HUES6 (cell line): ENCODE measurements at regions not wholly inside any gene's neighbourhood (a gene's known extent, or its start where the extent isn't known, plus 50 kb on each side); places are given as distances from the start of the nearest gene placed in this dataset.

Source experiments
- H3K27ac ChIP-seq: 2 replicates; pipeline ENCODE4 v1.7.0; 2013; ENCODE audit warnings: low read depth, mild to moderate bottlenecking, low read length, inconsistent platforms
- H3K27me3 ChIP-seq: 2 replicates; pipeline ENCODE4 v1.6.1; 2013; ENCODE audit warnings: low read length; ENCODE audit not compliant: control insufficient read depth, insufficient read depth
- H3K36me3 ChIP-seq: 2 replicates; pipeline ENCODE4 v1.6.1; 2013; ENCODE audit warnings: low read length; ENCODE audit not compliant: control insufficient read depth, insufficient read depth
- H3K4me1 ChIP-seq: 2 replicates; pipeline ENCODE4 v1.6.1; 2013; ENCODE audit warnings: low read length; ENCODE audit not compliant: control insufficient read depth, insufficient read depth
- H3K4me3 ChIP-seq: 2 replicates; pipeline ENCODE4 v1.5.1; 2013; ENCODE audit warnings: low read depth, low read length
- H3K9ac ChIP-seq: one replicate; pipeline ENCODE4 v1.6.1; 2013; ENCODE audit warnings: mild to moderate bottlenecking, low read length
- H3K9me3 ChIP-seq: 2 replicates; pipeline ENCODE4 v1.6.1; 2013; ENCODE audit warnings: low read depth, low read length; ENCODE audit not compliant: control insufficient read depth, insufficient read depth

DNA sequence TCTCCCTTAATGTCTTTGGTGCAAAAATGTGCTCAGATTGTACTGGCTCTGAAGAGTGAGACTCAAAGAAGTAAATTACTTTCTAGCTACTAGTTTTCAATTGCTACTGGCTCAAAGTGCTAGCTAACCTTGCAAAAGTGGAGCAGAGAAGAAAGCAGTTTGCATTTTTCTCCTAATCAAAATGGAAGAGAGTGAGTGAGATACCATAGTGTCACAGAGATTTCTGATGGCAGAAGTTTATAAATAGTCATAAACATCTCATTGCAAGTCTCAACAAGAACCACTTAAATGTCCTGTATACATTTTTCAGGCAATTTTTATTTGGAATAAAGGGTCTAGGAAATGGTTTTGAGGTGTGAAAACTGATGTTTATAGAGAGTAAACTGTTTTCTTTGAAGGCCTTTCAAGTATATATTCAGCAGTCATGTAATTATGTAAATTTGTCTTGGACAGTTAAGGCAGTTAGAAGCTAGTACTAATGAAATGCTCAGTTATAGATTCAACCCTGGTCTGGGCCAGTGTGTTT lies 237.7 kb upstream of the GOLIM4 start:
- H3K27ac ChIP-seq, result no peak overlapping the region
- no peak overlapping the region for H3K4me3 ChIP-seq
- H3K36me3 ChIP-seq, result no peaks in the 10 kb centered on the region
- H3K4me1 ChIP-seq, result no peaks in the 10 kb centered on the region
- no peak overlapping the region for H3K9ac ChIP-seq
- H3K27me3 ChIP-seq, result no peaks in the 10 kb centered on the region
- no peaks in the 10 kb centered on the region for H3K9me3 ChIP-seq

- Histone ChIP-seq H3K4me1 (no peaks in the 10 kb centered on the region), H3K27ac (no peak overlapping the region), H3K9ac (no peak overlapping the region), H3K4me3 (no peak overlapping the region), H3K36me3 (no peaks in the 10 kb centered on the region), H3K9me3 (no peaks in the 10 kb centered on the region), H3K27me3 (no peaks in the 10 kb centered on the region)
Observed at GRCh38 chr3:168331756-168332155, 236.0 kb upstream of the GOLIM4 start.

DNA sequence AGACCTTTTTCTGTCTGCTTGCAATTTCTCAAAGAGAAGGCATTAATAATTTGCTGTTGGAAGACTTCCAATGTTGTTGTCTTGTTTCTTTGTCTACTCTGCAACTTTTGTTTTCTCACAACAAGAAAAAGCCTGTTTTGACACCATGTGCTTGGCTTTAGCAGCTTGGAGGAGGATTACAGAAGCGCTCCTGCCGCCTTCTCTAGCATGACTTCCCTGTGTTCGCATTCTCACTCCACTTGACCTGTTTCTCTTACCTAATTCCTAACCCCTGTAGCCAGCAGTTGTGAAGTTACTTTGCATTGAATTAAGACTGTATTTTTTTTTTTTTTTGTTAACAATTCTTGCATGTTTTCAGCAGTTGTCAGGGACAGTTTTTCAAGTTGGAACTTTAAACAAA lies 235.3 kb upstream of the GOLIM4 start:
- H3K27ac ChIP-seq, result no peak overlapping the region
- H3K9me3 ChIP-seq, result no peaks in the 10 kb centered on the region
- no peaks in the 10 kb centered on the region for H3K4me1 ChIP-seq
- no peak overlapping the region for H3K4me3 ChIP-seq
- no peak overlapping the region for H3K9ac ChIP-seq
- no peaks in the 10 kb centered on the region for H3K27me3 ChIP-seq
- H3K36me3 ChIP-seq, result no peaks in the 10 kb centered on the region

DNA sequence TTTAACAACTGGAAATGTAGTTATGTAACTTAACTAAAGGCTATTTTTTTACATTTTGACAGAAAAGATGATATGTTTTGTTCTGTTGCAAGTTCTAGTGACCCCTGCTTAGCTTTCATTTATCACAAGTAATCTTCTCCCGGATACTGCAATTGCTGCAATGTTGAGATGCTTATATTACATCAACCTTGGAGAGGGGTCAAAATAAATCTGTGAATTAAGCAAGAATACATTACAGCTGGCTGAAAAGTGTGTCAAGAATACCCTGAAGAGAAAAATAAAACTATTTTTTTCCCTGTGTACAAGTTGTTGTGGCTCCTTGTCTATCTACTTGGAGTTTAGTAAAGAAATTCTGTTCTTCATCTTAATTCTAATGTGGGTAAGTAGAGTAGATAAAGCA lies 232.1 kb upstream of the GOLIM4 start:
- Histone ChIP-seq H3K4me3 (no peak overlapping the region), H3K9me3 (no peaks in the 10 kb centered on the region), H3K27ac (no peak overlapping the region), H3K9ac (no peak overlapping the region), H3K27me3 (no peaks in the 10 kb centered on the region), H3K36me3 (no peaks in the 10 kb centered on the region), H3K4me1 (no peaks in the 10 kb centered on the region)

- Histone ChIP-seq H3K27me3 (no peaks in the 10 kb centered on the region), H3K9ac (no peak overlapping the region)
Observed at GRCh38 chr3:168325684-168326083, 230.0 kb upstream of the GOLIM4 start.

DNA sequence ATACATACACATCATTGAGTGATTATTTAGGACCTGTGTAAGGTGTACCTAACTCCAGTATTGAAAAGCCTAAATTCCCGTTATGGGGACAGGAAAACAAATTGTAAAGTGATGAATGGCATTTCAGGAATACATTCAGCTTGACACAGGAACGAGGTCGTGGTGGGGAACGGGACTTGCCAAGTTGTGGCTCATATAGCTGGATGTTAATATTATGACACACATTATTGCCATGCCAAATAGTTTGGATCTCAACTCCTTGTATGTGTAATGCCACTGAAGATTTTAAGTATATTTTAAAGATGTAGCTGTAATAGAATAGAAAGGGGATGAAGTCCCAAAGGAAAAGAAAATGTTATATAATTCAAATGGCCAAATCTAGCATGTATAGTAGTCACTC lies 227.2 kb upstream of the GOLIM4 start:
- H3K9ac ChIP-seq, result no peak overlapping the region
- H3K4me3 ChIP-seq, result no peak overlapping the region
- H3K27me3 ChIP-seq, result no peaks in the 10 kb centered on the region
- no peak overlapping the region for H3K27ac ChIP-seq
- no peaks in the 10 kb centered on the region for H3K36me3 ChIP-seq
- H3K4me1 ChIP-seq, result no peaks in the 10 kb centered on the region
- no peaks in the 10 kb centered on the region for H3K9me3 ChIP-seq

More at GRCh38 chr3:168325684-168326083, 230.0 kb upstream of the GOLIM4 start:
- no peaks in the 10 kb centered on the region for H3K9me3 ChIP-seq
- H3K27ac ChIP-seq, result no peak overlapping the region
- no peak overlapping the region for H3K4me3 ChIP-seq
- H3K36me3 ChIP-seq, result no peaks in the 10 kb centered on the region
- H3K4me1 ChIP-seq, result no peaks in the 10 kb centered on the region

DNA sequence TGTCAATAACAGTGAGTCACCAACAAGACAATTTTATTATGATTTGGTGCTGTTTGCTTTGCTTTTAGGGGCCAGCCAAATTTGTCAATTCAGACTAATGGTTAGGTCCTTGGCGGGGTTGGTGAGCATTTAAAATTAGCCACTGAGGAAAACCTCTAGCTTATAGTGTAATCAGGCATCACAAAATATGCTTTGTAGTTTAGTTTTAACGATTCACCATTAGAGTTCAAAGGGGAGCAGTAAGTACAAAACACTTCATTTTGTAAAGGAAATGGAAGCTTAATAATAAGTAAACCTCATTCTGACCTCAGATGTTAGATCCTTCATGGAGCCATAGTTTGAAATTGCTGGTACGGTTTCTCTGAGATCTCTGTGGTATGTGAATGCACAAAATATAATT lies 218.4 kb upstream of the GOLIM4 start:
- Histone ChIP-seq H3K27ac (no peak overlapping the region), H3K27me3 (no peaks in the 10 kb centered on the region), H3K9me3 (no peaks in the 10 kb centered on the region), H3K36me3 (no peaks in the 10 kb centered on the region), H3K9ac (no peak overlapping the region), H3K4me1 (no peaks in the 10 kb centered on the region), H3K4me3 (no peak overlapping the region)

- Histone ChIP-seq H3K9me3 (no peaks in the 10 kb centered on the region), H3K27me3 (no peaks in the 10 kb centered on the region), H3K4me3 (no peak overlapping the region), H3K36me3 (no peaks in the 10 kb centered on the region), H3K27ac (no peak overlapping the region), H3K4me1 (no peaks in the 10 kb centered on the region), H3K9ac (no peak overlapping the region)
Observed at GRCh38 chr3:168312984-168313383, 217.3 kb upstream of the GOLIM4 start.

GRCh38 chr3:168307893-168308292 lies 212.2 kb upstream of the GOLIM4 start:
- H3K36me3 ChIP-seq, result no peaks in the 10 kb centered on the region
- H3K9ac ChIP-seq, result no peak overlapping the region
- H3K27me3 ChIP-seq, result no peaks in the 10 kb centered on the region
- H3K4me3 ChIP-seq, result no peak overlapping the region
- H3K9me3 ChIP-seq, result peaks cover 9% of the 10 kb centered on the region
- H3K27ac ChIP-seq, result no peak overlapping the region
- no peaks in the 10 kb centered on the region for H3K4me1 ChIP-seq

DNA sequence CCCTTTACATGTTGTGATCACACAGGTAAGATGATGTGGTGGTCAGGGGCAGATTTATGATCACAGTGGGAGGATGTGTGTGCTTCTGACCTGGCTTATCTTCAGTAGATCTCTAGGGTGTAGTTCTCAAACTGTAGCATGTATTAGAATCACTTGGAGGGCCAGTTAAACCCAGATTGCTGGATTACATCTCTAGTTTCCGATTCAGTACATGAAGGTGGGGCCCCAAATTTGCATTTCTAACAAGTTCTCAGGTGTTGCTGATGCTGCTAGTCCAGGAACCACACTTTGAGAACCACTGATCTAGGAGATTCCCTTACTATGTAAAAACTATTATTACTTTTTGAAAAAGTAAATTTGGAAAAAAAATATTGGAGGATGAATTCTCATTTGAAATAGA lies 199.3 kb upstream of the GOLIM4 start:
- Histone ChIP-seq H3K27ac (no peak overlapping the region), H3K4me3 (no peak overlapping the region), H3K27me3 (no peaks in the 10 kb centered on the region)

DNA sequence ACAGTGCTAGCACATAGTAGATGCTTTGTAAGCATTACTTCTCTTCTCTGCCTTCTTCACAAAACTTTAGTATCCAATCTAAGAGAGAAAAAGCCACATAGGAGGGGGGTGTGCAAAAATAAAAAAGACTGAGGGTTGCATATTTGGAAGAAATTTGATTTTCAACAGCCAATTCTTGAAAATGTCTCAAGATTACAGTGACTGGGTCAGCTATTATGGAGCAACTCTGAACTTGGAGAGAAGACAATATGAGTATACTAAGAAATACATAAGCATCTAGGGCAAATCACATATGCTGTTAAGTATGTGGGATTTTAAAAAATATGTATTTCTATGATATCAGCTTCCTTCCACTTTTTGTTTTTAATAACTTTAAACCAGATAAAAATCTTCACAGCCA lies 196.6 kb upstream of the GOLIM4 start:
- H3K36me3 ChIP-seq, result no peaks in the 10 kb centered on the region
- no peaks in the 10 kb centered on the region for H3K27me3 ChIP-seq
- H3K9me3 ChIP-seq, result no peaks in the 10 kb centered on the region
- H3K27ac ChIP-seq, result no peak overlapping the region
- H3K4me1 ChIP-seq, result peaks cover 4% of the 10 kb centered on the region; the same call in 1 of the 2 replicates
- H3K9ac ChIP-seq, result no peak overlapping the region
- no peak overlapping the region for H3K4me3 ChIP-seq

More for the DNA sequence above, 199.3 kb upstream of the GOLIM4 start:
- Histone ChIP-seq H3K9ac (no peak overlapping the region), H3K9me3 (no peaks in the 10 kb centered on the region), H3K36me3 (no peaks in the 10 kb centered on the region), H3K4me1 (peaks cover 4% of the 10 kb centered on the region; the same call in 1 of the 2 replicates)
